ENCODE measurements at regions not wholly inside any gene's neighbourhood (a gene's known extent, or its start where the extent isn't known, plus 50 kb on each side); places are given as distances from the start of the nearest gene placed in this dataset.

DNA sequence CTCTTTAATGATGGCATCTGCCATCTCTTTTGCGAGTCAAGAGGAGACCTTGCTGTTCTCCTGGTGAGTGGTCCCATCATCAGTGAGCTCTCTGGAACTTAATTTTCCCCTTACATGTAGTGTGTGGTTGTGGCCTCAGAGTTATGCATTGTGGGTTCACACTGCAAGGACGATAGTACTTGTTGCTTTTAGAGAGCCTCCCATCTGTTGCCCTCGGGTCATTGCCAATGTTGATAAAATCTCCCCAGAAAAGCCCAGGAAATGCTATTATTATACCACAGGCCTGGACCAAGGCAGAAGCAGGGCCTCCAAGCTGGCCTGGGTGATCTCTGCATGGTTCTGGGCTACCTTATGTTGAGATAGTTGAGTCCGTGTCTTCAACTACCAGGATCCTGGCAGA is 241.6 kb downstream of the BMP7 start:
- no peak for DNase-seq (ENCODE audit: low read depth, low spot score)

DNA sequence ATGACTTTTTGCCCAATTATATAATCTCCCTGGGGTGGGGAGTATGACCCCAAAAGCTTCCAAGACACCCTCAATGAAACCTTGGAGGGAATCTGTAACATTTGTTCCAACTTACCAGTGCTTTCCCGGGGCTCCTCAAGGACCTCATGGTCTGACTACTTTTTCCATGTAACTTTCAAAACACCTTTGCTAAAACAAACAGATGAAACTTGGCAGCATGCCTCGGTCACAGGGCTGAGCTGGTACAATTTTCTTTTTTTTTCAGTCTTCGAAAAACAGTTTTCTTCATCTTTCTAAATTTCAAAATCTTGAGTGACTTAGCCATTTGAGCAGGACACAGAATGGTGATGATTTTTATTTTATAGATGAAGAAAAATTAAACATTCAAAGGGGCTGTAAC is 241.2 kb downstream of the BMP7 start:
- no peak for DNase-seq (ENCODE audit: low read depth, low spot score)

GRCh38 chr20:57025666-57026224 is 240.7 kb downstream of the BMP7 start:
- no peak for DNase-seq (ENCODE audit: low read depth, low spot score)

- no peak for DNase-seq (ENCODE audit: low read depth, low spot score)
Observed at GRCh38 chr20:57027777-57028176, 238.7 kb downstream of the BMP7 start.

DNA sequence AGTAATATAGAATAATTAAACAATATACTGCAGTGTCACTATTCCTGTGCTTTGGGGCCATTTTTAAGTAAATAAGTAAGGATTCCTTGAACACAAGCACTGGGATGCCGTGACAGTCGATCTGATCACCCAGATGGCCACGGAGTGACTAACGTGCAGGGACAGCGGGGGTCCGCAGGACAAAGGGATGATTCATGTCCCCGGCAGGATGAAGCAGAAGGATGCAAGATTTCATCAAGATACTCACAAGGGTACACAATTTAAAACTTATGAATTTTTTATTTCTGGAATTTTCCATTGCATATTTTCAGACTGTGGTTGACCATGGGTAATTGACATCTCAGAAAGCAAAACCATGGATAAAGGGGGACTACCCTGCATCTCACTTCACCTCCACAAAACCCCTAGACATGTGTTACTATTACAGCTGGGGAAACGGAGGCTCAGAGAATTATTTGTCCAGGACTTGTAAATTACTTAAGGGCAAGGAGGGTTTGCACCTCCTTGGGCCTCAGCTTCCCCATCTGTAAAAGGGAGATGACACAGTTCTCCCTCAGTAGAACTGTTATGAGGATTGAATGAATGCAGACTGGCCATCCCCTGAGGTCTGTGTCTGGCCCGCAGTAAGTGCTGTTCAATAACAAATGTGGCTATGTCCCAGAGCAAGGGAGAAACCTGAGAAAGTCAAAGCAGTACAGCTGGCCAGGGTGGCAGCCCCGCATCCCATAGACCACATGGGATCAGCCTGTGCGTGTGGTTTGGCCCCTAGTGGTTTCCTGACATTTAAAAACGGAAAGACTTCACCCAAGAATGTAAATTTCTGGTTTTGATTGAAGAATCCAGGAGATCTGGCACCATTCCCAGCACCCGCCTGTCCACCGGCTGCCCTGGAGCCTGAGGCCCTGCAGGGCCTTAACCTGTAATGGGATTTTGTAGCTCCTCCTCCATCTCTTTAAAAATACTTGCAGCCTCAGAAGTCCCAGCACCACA is 235.5 kb downstream of the BMP7 start:
- peak; percentile 78 for DNase-seq (ENCODE audit: low read depth, low spot score)

DNA sequence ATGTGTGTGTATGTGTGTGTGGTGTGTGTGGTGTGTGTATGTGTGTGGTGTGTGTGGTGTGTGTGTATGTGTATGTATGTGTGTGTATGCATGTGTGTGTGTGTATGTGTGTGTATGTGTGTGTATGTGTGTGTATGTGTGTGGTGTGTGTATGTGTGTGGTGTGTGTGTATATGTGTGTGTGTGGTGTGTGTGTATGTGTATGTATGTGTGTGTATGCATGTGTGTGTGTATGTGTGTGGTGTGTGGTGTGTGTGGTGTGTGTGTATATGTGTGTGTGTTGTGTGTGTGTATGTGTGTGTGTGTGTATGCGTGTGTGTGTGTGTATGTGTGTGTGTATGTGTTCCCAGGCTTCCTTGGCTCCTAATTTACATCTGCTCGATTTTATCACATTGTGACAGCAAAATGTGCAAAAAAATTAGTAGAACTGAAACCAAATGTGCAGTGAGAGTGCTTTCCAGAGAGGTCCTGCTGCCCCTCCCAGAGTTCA is 234.5 kb downstream of the BMP7 start:
- no peak for DNase-seq (ENCODE audit: low read depth, low spot score)

DNA sequence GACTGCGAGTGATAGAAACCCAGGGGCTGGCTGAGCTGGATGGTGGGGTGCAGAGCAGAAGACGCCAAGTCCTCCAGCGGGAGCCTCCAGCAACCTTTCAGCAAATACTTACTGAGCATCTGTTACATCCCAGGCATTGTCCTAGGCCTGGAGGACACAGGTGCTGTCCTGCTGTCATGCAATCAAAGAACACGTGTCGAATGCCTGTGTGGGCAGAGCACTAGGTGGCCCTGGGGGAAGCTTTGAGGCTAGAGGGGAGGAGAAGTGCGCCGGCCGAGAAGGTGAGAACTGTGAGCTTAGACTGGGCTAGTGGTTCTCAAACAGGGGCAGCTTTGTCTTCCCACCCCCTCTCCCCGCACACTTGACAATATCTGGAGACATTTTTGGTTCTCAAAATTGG is 233.6 kb downstream of the BMP7 start:
- DNase-seq (ENCODE audit: low read depth, low spot score): no peak

DNA sequence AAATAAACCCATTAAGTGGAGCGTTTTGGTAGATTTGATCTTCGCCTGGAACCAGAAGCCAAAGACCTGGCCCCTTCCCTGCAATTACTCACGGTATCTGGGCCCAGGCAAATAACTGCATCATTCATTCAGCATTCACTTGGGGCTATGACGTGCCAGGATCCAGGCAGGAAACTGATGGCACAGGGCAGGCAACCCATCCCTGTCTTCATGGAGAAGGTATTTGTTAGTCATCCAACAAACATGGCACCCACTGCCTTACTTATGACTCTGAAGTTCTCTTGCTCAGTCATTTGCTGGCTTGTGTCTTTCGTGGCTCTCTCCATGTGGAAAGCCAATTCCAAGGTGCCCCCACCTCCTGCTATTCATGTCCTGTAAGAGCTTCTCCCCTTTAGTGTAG is 232.4 kb downstream of the BMP7 start:
- no peak for DNase-seq (ENCODE audit: low read depth, low spot score)

DNA sequence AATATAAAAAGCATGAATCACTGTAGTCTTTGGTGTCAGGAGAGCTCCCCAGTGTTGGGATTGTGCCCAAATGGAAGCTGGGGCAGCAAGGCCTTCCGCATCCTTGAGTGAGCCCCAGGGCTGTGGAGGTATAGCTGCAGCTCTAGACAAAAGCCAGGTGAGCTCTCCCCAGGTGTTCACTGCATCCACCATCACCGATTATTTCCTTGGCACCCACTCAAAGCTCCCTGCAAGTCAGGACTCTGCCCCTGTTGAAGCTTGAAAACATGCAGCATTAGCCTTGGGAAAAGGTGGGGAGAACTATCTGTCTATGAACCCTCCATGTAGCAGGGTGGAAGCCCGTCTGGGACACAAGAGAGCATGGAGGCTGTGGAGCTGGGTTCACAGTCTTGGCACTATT is 228.8 kb downstream of the BMP7 start:
- DNase-seq (ENCODE audit: low read depth, low spot score): no peak

- no peak for DNase-seq (ENCODE audit: low read depth, low spot score)
Observed at GRCh38 chr20:57038608-57039440, 227.6 kb downstream of the BMP7 start.

- DNase-seq (ENCODE audit: low read depth, low spot score): no peak
Observed at GRCh38 chr20:57040466-57040865, 226.0 kb downstream of the BMP7 start.

- DNase-seq (ENCODE audit: low read depth, low spot score): no peak
Observed at GRCh38 chr20:57040924-57041323, 225.5 kb downstream of the BMP7 start.

GRCh38 chr20:57043091-57043490 is 223.3 kb downstream of the BMP7 start:
- no peak for DNase-seq (ENCODE audit: low read depth, low spot score)

DNA sequence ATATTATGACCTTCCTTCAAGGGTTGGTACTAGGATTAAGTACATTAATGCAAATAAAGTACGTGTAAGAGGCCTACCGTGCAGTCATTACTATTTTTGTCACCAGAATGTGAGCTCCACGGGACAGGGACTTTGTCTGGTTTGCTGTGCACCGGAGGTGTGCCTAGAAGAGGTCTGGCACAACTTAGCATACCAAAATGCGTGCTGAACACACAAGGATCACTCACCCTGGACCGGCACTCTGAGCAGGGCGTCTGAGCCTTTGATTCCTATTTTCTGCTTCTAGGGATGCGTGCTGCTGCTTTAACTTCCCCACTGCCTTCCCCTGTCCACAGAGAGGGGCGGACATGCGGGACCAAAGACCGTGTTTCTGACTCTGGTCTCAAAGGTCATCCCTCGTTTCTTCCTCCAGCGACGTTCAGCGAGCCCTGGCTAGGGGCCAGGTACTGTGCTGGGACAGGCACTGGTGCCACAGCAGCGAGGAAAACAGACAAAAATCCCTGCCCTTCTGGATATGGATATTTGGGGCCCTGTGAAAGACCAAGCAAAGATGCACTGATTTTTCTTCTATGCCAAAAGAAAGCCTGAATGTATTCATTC is 222.7 kb downstream of the BMP7 start:
- no peak for DNase-seq (ENCODE audit: low read depth, low spot score)

DNA sequence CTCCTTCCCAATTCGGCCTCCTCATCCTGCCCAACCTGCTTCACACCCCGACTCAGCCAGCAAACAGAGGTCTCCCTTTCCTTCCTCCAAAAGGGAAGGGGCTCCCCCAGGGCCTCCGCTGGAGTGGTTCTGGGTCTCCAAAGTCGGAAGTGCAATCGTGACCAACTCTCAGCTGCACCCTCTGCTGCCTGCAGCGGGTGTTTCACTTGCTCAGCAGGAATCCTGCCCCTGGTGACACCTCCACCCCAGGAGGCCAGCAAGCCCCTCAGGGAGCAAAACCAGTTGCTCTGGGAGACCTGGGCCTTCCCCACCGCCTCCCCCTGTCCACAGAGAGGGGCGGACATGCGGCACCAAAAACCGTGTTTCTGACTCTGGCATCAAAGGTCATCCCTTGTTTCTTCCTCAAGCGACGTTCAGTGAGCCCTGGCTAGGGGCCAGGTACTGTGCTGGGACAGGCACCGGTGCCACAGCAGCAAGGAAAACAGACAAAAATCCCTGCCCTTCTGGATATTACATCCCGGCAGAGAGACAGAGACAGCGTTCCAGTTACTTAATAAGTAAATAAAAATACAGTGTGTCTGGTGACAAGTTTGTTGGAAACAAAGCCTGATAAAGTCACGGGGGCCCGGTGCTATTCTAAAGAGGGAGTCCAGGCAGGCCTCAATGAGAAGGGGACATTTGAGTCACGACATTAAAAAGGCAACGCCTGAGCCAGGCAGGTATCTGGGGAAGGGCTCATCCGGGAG is 219.0 kb downstream of the BMP7 start:
- DNase-seq (ENCODE audit: low read depth, low spot score): no peak

GRCh38 chr20:57048027-57048869 is 218.2 kb downstream of the BMP7 start:
- DNase-seq (ENCODE audit: low read depth, low spot score): peak; percentile 41

- no peak for DNase-seq (ENCODE audit: low read depth, low spot score)
Observed at GRCh38 chr20:57049296-57049695, 217.1 kb downstream of the BMP7 start.

- DNase-seq (ENCODE audit: low read depth, low spot score): no peak
Observed at GRCh38 chr20:57051096-57051495, 215.3 kb downstream of the BMP7 start.

DNA sequence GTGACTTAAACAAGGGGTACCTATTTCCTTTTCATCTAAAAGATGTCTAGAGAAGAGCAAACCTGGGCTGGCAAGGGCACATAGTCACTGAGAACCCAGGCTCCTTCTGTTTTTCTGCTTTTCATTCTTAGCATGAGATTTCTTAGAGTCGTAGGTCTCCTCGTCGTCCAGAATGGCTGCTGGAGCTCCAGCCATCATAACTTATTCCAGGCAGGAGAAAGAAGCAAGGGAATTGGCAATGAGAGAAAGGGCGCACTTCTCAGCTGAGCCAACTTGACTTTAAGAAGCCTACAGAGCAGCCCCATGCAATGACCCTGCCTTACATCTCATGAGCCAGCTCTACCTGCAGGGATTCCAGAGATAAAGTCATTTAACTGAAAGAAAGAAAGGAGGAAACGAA is 213.4 kb downstream of the BMP7 start:
- DNase-seq (ENCODE audit: low read depth, low spot score): no peak

Data from astrocyte of the hippocampus (primary cell).